ENCODE measurements at regions not wholly inside any gene's neighbourhood (a gene's known extent, or its start where the extent isn't known, plus 50 kb on each side); places are given as distances from the start of the nearest gene placed in this dataset.

DNA sequence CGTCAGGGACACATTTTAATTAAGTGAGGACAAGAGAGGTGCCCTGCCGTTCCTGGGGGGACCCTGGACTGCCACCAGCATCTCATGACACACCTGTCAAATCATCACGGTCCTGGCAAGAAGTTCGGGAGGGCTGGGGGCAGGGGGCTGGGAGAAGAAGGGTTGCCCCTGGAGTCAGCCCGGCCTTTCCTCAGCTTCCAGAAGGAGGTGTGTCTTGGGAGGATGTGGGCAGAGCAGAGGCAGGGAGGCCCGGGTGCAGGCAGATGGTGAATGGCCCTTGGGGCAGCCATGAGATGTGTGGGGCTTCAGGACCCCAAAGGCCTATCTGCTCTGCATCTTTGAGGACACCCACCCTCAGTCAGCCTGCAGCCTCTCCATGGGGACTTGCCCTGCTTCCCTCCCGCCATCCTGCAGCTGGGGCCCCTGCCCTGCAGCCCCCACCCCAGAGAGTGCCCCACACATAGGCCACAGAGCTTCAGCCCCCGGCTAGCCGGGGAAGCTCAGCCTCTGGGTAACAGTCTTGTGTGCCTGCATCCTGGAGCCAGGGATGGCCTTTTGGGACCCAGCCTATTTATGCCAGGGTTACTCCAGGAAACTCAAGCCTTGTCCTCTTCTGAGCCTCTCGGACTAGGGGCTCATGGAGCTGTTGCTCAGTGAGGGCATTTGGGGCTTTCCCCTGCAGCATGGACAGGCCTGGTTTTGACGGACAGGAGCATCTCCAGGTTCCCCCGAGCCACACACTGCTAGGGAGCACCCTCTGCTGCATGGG, 178.5 kb downstream of the KIF26A start:
- no peak for DNase-seq (ENCODE audit: low read depth in 4 of 4, low spot score in 3 of 4)

DNA sequence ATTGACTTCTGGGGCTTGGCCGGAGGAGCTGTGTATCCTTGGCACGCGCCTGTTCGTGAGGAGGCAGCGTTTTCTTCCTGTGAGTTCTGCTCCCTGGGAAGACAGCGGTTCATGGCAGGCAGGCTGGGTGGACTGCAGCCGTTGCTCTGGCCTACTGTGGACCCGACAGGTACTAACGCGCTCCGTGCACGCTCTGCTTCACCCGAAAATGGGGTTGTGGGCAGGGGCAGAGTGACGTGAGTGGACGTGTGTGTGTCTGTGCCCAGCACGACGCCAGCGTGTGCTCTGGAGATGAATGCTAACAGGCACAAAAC, 179.1 kb downstream of the KIF26A start:
- no peak for DNase-seq (ENCODE audit: low read depth in 4 of 4, low spot score in 3 of 4)

DNA sequence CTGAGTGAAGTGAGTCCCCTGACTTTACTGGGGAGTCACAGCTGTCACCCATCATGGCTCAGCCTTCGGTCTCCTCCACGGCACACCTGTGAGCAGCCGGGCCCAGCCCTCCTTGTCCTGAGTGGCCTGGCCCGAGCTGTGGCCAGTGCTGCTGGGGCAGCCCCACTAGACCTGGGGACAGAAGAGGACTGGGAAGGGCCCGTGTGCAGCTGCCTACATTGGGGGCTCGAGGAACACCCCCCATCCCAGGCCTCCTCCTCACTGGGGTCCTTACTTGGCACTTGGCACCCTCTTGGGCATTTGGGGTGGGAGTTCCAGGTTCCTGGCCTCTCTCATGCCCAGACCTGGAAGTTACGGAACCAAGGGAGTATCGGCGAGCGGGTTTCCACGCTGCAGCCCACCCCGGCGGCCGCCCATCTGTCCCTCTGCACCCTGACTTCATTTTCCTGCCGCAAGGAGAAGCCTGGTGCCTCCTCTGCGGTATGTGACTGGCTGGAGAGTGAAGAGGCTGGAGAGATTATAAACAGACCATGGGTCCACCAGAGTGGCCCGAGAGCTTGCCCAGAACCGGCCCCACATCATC, 179.7 kb downstream of the KIF26A start:
- no peak for DNase-seq (ENCODE audit: low read depth in 4 of 4, low spot score in 3 of 4)

DNA sequence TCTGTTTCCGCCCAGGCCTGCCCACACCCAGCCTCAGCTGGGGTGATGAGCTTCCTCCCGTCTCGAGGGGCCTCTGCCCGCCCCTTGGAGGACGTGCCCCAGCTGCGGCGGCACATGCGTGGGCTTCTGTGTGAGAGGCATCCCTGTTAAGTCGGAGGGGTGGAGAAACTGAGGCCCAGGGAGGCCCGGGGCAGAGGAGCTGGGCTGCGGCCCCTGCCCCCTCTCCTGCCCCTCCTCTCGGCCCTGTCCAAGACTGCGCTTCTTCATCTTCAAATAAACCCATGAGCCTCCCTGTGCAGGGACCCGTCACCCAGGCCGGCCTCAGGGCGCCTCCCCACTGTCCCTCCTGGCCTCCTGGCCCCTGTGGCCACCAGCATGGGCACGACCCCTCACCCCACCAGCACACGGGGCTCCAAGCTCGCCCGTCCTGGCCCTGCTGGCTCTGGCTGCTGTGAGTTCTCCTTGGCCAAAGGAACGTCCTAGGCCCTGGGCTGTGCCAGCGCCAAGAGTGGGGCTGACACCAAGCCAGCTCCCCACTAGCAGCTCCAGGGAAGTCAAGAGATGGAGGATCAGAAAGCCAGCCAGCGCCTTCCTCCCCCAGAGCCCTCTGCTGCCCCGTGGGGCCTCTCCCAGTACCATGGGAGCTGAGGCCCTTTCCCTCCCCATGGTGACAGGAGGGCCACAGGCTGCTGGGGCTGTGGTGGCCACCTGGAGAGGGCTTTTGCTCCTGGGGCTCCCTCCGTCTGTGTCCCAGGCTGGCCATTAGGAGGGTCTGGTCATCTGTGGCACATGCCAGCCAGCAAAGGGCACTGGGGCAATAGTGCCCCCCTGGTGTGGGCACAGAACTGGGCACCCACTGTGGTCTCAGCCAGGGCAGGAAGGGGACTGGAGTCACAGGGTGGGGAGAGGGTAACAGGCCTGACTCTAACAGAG, 180.4 kb downstream of the KIF26A start:
- no peak for DNase-seq (ENCODE audit: low read depth in 4 of 4, low spot score in 3 of 4)

DNA sequence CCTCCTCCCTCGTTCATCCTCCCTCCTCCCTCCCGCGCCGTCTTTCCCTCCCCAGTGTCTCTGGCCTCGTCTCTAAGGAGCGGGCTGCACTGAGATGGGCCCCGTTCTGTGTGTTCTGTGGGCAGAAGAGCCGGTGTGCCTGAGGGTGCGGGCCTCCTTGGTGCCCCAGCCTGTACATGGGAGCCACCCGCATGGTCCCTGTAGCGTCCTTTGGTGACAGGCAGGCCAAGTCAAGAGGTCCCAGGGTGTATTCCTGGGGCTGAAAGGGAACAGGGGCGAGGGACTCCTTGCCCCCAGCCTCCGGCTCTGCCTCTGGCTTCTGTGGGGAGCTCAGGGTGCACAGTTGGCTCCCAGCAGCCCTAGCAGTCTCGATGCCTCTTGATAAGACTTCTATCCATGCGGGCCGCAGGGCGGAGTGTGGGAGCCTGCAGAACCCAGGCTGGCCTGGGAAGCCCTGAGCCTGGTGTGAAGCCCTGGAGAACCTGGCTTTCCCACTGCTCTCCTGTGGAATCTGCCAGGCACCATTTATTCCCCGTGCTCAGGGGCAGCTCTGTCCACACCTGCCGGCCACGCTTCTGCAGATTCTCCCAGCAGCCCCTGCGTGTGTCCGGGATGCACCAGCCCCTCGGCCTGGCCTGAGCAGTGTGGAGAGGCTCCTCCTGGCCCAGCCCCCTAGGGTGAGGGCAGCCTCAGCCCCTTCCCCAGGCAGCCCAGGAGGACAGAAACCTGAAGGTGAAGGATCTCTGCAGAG, 181.3 kb downstream of the KIF26A start:
- DNase-seq (ENCODE audit: low read depth in 4 of 4, low spot score in 3 of 4) = no peak

DNA sequence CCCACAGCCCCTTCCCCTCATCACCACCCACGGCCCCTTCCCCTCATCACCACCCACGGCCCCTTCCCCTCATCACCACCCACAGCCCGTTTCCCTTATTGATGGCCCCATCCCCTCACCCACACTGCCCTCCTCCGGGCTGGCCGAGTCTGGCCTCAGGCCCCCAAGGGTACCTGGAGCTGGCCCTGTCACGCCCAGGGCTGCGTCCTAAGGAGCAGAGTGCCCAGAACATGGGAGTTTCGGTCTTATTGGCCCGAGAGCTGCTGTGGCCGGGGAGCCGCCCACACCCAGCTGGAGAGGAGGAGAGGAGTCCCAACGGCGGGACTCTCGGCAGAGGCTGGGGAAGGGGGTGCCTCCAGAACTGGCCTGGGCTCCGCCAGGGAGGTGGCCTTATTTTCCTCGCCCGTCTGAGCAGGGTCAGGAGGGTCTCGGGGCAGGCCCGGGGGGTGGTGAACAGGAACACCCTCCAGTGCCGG, 182.3 kb downstream of the KIF26A start:
- DNase-seq (ENCODE audit: low read depth in 4 of 4, low spot score in 3 of 4) = no peak

DNA sequence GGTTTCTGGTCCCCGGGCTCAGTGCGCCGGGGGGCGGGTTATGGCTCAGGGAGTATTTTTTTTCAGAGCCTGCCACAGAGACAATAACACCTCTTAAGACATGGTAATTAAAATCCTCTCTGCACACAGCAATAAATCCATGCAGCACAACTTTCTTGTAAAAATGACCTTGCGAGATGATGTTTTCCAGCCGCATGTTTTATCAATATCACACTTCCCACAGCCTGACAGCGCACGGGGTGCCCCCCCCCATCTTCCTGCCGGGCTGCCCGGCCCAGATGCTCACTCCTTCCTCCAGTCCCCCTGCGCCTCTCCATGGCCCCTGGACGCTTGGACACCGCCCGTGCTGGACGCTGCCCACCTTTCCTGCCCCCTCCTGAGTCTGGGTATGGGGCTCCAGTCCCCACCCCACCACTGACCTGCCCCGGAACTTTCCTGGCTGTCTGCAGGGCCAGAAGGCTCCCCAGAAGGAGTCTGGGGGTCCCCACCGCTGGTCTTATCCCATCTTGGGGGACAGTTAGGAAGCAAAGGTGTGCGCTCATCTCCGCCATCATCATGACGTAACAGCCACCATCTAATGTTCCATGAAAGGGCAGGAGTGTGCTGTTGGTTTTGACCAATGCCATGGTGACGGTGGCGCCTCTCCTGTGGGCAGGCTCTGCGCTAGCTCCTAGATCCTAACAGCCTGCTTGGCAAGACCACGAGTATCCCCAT, 182.9 kb downstream of the KIF26A start:
- no peak for DNase-seq (ENCODE audit: low read depth in 4 of 4, low spot score in 3 of 4)

DNA sequence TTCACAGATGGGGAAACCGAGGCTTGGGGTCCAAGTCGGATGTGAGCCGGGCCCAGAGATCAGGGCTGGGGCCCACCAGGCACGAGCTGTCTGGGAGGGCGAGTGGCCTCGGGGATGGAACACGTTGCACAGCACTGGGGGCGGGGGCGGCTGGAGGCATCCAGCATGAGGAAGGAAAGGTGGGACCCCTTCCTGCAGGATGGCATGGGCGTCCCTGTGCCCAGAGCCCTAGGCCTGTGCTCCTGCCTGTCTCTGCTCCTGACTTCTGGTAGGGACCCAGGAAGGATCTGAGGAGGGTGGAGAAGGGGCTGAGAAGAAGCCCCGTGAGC, 183.4 kb downstream of the KIF26A start:
- DNase-seq (ENCODE audit: low read depth in 4 of 4, low spot score in 3 of 4) = no peak

DNA sequence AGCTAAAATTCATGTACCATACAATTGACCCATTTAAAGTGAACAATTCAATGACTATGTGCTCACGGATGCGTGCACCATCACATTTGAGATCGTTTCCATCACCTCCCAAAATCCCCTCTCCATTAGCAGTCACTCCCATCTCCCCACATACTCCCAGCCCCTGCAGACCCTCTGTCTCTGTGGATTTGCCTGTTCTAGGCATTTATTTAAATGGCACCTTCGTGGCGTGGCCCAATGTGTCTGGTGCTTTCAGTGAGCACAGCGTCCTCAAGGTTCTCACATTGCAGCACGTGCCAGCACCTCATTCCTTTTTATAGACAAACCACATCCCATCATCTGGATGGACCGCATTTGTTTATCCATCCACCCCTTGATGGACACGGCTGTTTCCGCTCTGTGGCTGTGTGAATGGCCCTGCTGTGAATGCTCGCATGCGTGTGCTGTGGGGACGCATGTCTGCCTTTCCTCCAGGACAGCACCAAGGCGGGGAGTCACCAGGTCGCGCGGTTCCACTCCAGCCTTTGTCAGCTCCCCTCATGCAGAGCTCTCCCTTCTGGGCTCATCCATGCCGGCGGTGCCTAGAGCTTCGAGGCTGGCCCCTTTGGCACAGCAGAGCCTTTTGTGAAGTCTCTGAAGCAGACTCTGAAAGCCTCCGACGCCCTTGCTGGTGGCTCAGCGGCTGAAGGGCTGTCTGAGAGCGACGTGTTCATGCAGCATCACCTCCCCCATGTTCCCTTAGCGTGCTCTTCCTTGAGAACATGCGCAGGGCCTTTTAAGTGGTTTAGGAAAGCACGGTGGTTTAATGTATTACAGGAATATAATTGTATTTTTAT, 184.4 kb downstream of the KIF26A start:
- DNase-seq (ENCODE audit: low read depth in 4 of 4, low spot score in 3 of 4) = no peak

DNA sequence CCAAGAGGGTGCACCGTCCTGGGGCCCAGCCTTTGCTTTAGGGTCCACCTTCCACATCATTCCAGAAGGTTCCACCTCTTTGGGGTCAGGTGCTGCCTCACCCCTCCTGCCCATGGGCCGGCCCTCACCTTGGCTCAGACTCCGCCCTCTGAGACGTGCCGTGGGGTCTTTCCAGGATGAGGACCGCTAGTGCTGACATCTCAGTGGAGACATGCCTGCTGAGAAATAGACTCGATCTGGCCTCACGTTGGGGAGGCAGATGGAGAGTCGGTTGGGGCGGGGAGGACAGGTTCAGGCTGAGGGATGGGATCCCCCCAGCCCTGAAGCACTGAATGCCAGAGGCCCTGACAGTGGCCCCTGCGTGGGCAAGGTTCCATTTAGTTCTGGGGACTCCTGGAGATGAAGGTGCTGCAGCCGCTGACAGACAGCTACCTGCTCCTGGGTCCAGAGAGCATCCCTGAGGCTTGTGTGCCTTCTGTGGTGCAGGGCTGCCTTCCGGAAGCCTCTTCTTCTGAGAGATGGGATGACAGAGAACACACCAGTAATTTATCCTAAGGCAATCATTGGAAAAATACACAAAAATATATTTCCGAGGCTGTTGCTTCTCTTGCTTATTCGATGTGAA, 185.3 kb downstream of the KIF26A start:
- no peak for DNase-seq (ENCODE audit: low read depth in 4 of 4, low spot score in 3 of 4)

DNA sequence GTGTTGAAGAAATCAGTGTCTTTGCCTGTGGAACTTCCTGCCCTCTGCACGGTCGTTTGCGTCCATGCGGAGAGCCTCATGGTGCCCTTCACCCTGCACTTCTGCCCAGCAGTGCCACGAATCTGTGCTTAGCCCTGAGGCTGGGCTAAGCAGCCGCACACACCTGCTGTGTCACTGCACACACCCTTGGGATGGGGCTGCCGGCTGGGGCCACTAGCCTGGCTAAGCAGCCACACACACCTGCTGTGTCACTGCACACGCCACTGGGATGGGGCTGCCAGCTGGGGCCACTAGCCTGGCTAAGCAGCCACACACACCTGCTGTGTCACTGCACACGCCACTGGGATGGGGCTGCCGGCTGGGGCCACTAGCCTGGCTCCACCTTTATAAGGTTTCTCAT, 188.5 kb downstream of the KIF26A start:
- DNase-seq (ENCODE audit: low read depth in 4 of 4, low spot score in 3 of 4) = no peak

DNA sequence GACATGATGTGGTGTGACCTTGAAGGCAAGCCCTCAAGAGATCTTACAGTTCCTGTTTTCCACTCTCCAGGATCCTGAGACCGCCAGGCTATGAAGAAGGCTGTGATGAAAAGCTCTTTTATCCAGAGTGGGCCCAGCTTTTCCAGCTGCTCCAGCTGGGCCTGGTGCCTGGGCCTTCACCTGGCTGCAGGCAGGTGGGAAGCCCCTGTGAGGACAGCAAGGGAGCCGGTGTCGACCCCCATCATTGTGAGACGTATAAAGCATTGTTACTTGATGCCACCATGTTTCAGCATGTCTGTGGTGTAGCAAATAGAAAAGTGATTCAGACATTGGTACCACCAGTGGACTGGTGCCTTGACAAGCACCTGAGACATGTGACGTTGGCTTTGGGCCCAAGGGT, 190.2 kb downstream of the KIF26A start:
- no peak for DNase-seq (ENCODE audit: low read depth in 4 of 4, low spot score in 3 of 4)

DNA sequence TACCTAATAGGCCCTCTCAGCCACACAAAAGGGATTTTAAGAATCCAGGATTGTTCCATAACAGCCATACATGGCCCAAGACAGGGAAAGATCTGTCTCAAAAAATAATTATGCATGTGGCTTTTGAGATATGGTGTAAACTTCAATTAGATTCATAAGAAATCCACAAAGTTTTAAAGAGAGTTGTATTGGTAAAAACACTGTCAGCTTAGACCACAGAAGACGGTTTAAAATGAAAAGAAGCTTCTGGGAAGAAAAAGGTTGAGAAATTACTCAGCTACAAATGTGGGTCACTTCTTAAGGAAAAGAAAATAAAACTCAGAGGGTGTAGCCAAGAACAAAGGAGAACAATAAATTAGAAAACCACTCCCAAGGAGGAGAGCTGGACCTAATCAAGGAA, 191.4 kb downstream of the KIF26A start:
- no peak for DNase-seq (ENCODE audit: low read depth in 4 of 4, low spot score in 3 of 4)

DNA sequence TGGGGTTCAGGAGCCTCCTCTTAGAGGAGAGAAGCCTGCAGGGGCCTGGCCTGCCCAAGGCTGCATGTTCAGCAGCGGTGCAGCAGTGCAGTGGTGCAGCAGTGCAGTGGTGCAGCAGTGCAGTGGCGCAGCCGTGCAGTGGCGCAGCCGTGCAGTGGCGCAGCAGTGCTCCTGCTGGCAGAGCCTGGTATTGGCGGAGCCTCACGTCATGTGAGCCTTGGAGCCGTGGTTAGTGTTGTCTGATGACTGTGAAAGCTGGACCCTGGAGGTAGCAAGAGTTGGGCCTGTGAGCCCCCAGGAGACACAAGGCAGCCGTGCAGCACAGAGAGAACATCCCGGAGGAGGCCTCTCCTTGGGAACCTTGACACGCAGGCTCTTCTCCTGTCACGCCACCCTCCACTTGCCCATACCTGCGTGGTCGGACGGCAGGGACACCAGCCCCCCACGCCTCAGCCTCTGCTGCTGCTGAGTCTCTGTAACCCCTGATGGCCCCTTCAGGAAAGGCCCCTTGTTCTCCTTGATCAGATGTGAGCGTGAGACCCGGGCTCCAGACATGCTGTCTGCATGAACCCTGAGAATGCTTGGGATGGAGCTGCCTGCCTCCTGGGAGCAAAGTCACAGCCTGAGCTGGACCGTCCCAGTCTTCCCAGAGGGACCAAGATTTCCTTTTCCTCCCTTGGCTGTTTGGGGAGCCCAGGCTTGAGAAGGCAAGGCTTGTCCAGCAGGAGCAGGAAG, 193.7 kb downstream of the KIF26A start:
- DNase-seq (ENCODE audit: low read depth in 4 of 4, low spot score in 3 of 4) = no peak

DNA sequence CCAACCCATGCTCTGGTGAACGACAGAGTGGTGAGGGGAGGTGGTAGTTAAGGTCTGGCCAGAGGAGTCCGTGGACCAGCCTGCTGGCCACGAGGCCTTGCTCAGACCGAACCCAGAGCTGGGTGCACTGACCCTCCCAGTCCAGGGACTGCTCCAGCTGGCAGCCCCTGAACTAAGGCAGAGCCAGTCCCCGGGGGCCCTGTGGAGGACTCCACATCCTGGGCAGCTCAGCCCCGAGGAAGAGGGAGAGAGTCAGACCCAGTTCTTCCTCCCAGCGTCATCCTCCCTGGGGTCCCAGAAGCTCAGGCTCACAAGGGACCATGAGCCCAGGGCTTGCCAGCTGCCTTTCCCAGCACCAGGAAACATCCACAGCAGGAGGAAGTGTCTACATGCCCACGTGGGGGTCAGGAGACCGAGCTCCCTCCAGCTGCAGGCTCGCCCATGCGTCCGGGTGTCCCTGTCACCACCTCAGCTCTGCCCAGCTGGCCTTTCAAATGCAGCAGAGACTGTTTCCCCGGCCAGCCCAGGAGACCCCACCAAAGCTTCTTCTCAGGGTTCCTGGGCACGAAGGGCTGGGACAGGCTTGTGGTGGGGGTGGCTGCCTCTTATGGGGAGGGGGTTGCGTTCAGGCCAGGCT, 194.4 kb downstream of the KIF26A start:
- DNase-seq (ENCODE audit: low read depth in 4 of 4, low spot score in 3 of 4) = no peak

DNA sequence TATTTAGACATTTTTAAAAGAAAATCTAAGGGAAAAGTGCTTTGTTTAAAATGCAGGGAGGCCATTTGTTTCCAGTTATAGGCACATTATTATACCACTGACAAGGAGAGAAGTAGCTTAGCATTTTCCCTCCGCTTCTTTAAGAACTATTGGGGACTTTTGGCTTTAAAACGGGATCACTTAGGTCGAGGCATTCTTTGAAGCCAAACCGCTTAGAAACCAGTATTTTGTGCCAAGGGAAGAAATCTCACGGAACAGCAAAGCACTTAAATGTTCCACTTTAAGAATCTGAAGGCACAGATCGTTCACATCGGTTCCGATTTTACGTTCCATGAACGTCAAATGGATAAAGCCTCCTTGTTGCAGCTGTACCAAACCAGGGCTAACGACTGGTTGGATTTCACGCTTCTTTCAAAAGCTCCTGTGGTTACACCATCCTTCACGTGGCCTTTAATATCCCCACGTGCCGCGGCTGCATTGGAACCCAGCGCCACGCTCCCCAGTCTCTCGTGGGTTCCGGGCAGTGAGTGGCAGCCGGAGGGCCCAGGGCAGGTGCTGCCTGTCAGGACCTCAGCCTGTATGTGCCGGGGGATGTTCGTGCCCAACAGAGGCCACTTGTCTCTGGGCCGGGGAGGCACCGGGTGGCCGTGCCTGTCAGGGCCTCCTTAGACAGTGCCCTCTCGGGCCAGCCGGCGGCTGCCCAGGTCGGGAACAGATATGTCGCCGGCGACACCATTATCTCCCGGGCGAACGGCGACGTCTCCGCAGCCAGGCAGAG, 195.4 kb downstream of the KIF26A start:
- DNase-seq (ENCODE audit: low read depth in 4 of 4, low spot score in 3 of 4) = no peak

All from left renal pelvis (tissue), 4 donors.